Ovary (tissue), 7 donors: ENCODE measurements at regions not wholly inside any gene's neighbourhood (a gene's known extent, or its start where the extent isn't known, plus 50 kb on each side); places are given as distances from the start of the nearest gene placed in this dataset.
"Not testable (repeated sequence)": the region's sequence is repeated elsewhere in the genome, so short reads cannot be mapped to it uniquely, and the experiment has no call there.

ENCODE experiments used
- DNase-seq, 5 donors: peaks; one replicate each; pipeline ENCODE4 v3.0.0-alpha.2; 2019 to 2020
- H3K27ac ChIP-seq, 2 donors: fragments of 200-600 bp; one replicate each; pipeline versions ENCODE4 v1.5.1 to v1.8.0; 2019 to 2022
- H3K27me3 ChIP-seq: fragments of 200-600 bp; one replicate; pipeline ENCODE4 v1.8.0; 2022
- H3K36me3 ChIP-seq: fragments of 200-600 bp; sonication (generic); one replicate; pipeline ENCODE4 v1.5.1; 2019
- H3K4me1 ChIP-seq: one replicate; pipeline ENCODE4 v1.8.1; 2013; ENCODE audit warnings: mild to moderate bottlenecking, moderate library complexity; ENCODE audit not compliant: insufficient read depth
- H3K4me3 ChIP-seq: fragments of 200-600 bp; sonication (generic); one replicate; pipeline ENCODE4 v1.5.1; 2017
- H3K9me3 ChIP-seq, 2 donors: fragments of 200-600 bp in 1 of 2; sonication (generic) in 1 of 2; one replicate each; pipeline versions ENCODE4 v1.5.1 to v1.8.1; 2013 to 2019; ENCODE audit warnings: mild to moderate bottlenecking in 1 of 2, moderate library complexity in 1 of 2
- CTCF ChIP-seq, 3 donors: fragments of 450-650 bp in 2 of 3; fragments of 200-600 bp in 1 of 3; IDR thresholded peaks; one replicate each; pipeline versions ENCODE4 v1.5.1 to v1.8.0; 2016 to 2022; ENCODE audit warnings: antibody characterized with exemption in 3 of 3, mild to moderate bottlenecking in 1 of 3
- EP300 ChIP-seq: sonication (generic); formaldehyde crosslinking; IDR thresholded peaks from one replicate; pipeline ENCODE4 v1.6.1; 2017; ENCODE audit warnings: antibody characterized with exemption
- POLR2A ChIP-seq: fragments of 450-650 bp; IDR thresholded peaks from one replicate; pipeline ENCODE4 v1.6.1; 2017; ENCODE audit warnings: antibody characterized with exemption, mild to moderate bottlenecking, moderate library complexity
- WGBS, 3 donors: extraction: QIAGEN DNeasy Blood & Tissue Kit in 1 of 3; methylation state at CpG; one replicate each; pipeline versions ENCODE4 v1.1.5 to v1.1.7; 2013 to 2017; 5-methylcytosine and 5-hydroxymethylcytosine counted together
- intact Hi-C, 4 donors: fragments of 100-400 bp; cut with DNase I; formaldehyde crosslinking; loops; one replicate each; pipeline versions ENCODE4 v1.11.0 to v1.15.1; 2022 to 2023
- donor health status: DM: no; HTN: no; CAD: no; lungs with moderate emphysema.
- donor health status: DM: no; HTN: no; CAD: no.
- donor health status: Bipolar disorder and iron deficiency.
- donor health status: DM: no; HTN: no; CAD: no.
- donor health status: DM: yes; HTN: yes; CAD: no.

GRCh38 chr18:65202091-65202490, 548.7 kb upstream of the CDH7 start:
- no peak for DNase-seq
- no peaks in the 10 kb centered on the region for H3K27me3 ChIP-seq
- no peaks in the 10 kb centered on the region for H3K9me3 ChIP-seq
- no peak overlapping the region for H3K4me3 ChIP-seq
- WGBS, 3 donors, result 89 to 95% (median 90%) methylated on average over 4 of the region's 4 CpGs
- no peak overlapping the region for H3K27ac ChIP-seq
- TF ChIP-seq EP300 (no peak), CTCF (IDR thresholded peaks at IDR 0.05) (no peak), POLR2A (no peak)
- no peaks in the 10 kb centered on the region for H3K4me1 ChIP-seq
- intact Hi-C loops, result no loop called here
- H3K36me3 ChIP-seq, result no peaks in the 10 kb centered on the region

- no peaks in the 10 kb centered on the region for H3K27me3 ChIP-seq
- no peaks in the 10 kb centered on the region for H3K36me3 ChIP-seq
- no peaks in the 10 kb centered on the region for H3K4me1 ChIP-seq
- no peak overlapping the region for H3K27ac ChIP-seq
- DNase-seq, result no peak
- no peaks in the 10 kb centered on the region for H3K9me3 ChIP-seq
- TF ChIP-seq EP300, result no peak
- no peak for TF ChIP-seq POLR2A
- TF ChIP-seq CTCF (IDR thresholded peaks at IDR 0.05), result no peak
- intact Hi-C loops, result no loop called here
- H3K4me3 ChIP-seq, result no peak overlapping the region
- 94 to 96% (median 96%) methylated on average over 2 of the region's 2 CpGs for WGBS, 3 donors
These were observed 575.1 kb upstream of the CDH7 start for GRCh38 chr18:65175681-65176080.

- H3K27ac ChIP-seq, H3K9me3 ChIP-seq, H3K27me3 ChIP-seq, intact Hi-C loops, H3K4me3 ChIP-seq, DNase-seq, H3K36me3 ChIP-seq, H3K4me1 ChIP-seq: not testable (repeated sequence)
- 93 to 97% (median 96%) methylated on average over 13 of the region's 13 CpGs for WGBS, 3 donors
These were observed 588.7 kb upstream of the CDH7 start for GRCh38 chr18:65162086-65162485.

- TF ChIP-seq POLR2A (no peak), EP300 (no peak), CTCF (IDR thresholded peaks at IDR 0.05) (no peak)
- no peak overlapping the region for H3K27ac ChIP-seq
- no peaks in the 10 kb centered on the region for H3K36me3 ChIP-seq
- no peaks in the 10 kb centered on the region for H3K9me3 ChIP-seq
- intact Hi-C loops, result no loop called here
- no peak for DNase-seq
- WGBS, 3 donors, result 76 to 83% (median 81%) methylated on average over 2 of the region's 2 CpGs
- H3K27me3 ChIP-seq, result no peaks in the 10 kb centered on the region
- no peak overlapping the region for H3K4me3 ChIP-seq
- H3K4me1 ChIP-seq, result no peaks in the 10 kb centered on the region
These were observed 604.3 kb upstream of the CDH7 start for GRCh38 chr18:65146482-65147021.

- Histone ChIP-seq H3K36me3 (no peaks in the 10 kb centered on the region), H3K9me3 (no peaks in the 10 kb centered on the region), H3K27me3 (no peaks in the 10 kb centered on the region), H3K4me1 (no peaks in the 10 kb centered on the region), H3K4me3 (no peak overlapping the region), H3K27ac (no peak overlapping the region)
- intact Hi-C loops, result no loop called here
- no peak for DNase-seq
- no peak for TF ChIP-seq CTCF (IDR thresholded peaks at IDR 0.05)
- no peak for TF ChIP-seq EP300
- no peak for TF ChIP-seq POLR2A
These were observed 605.5 kb upstream of the CDH7 start for GRCh38 chr18:65145312-65145711.
